Right renal pelvis (tissue), 4 donors: ENCODE measurements at regions not wholly inside any gene's neighbourhood (a gene's known extent, or its start where the extent isn't known, plus 50 kb on each side); places are given as distances from the start of the nearest gene placed in this dataset.

Experiments
- DNase-seq, 4 donors: peaks; one replicate each; pipeline ENCODE4 v3.0.0-alpha.2; 2013; ENCODE audit warnings: low read depth in 4 of 4, low spot score in 3 of 4, missing footprints in 1 of 4

DNA sequence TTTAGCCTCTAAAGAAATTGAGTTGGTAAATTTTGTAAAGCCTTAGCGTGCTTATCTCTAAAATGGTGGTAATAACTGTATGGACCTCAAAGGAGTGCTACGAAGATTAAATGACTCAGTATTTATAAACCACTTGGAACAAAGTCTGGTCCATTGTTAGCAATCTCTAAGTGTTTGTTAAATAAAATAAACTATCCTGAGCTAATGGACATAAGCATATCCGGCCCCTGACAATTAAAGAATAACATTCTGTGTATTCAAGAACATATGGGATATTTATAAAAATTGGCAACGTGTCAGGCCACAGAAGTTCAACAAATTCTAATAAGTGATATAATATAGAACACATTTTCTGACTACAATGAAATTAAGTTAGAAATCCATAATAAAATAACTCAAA lies 71.0 kb downstream of the MYEOV start:
- no peak for DNase-seq

DNA sequence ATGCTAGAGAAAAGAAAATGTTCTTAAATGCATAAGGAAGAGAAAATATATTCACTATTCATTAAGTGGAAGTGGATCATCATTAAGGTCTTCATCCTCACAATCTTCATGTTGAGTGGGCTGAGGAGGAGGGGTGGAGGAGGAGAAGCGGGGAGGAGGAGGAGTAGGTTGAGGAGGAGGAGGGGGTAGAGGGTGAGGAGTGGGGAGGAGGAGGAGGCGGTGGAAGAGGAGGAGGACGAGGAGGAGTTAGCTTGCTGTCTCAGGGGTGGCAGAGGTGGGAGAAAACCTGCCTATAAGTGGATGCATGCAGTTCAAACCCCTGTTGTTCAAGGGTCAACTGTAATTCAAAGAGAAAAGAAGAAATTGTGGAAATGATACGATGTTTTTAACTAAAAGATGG lies 71.6 kb downstream of the MYEOV start:
- no peak for DNase-seq

DNA sequence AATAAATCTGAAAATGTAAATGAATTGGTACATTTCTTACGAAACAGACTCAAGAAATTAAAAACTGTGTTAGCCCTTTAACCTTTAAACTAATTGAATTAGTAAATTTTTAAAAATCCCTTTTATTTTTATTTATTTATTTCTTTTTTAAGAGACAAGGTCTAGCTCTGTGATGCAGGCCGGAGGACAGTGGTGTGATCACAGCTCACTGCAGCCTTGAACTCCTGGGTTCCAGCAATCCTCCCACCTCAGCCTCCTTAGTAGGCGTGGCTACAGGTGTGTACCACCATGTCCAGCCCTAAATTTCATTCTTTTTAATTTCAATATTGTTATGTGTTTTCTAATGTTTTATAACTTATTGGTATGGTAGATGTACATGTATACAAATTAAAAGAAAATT lies 72.6 kb downstream of the MYEOV start:
- no peak for DNase-seq

DNA sequence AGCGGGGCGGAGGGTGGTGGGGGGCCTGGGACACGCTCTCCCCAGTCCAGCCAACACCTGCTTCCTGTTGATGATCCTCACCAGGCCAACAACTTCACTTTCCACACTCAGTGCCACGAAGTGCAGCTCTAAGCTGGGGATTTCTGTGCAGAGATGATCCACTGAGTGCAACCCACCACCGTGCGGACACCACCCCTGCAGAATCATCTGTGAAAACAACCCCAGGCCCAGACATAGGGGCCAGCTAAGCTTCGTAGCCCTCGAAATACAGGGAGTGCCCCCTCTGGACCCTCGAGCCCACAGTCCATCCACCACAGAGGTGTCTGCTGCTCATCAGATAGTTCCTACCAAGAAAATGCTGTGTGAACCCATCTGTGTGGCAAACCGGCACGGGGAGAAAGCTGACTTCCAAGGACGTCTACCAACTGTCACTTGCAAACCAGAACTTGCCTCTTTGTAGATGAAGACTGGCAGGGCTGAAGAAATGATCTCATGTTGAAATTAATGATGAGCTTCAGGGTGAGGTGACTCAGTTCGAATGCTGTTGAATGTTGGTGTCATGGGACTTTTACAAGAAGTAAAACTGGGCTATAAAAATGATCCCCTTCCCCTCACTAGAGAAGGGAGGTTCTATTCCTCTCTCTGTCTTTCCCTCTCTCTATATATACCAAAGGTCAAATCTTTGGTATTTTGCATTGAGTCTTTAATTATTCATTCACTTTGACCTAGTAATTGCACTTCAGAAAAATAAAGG lies 73.4 kb downstream of the MYEOV start:
- no peak for DNase-seq

DNA sequence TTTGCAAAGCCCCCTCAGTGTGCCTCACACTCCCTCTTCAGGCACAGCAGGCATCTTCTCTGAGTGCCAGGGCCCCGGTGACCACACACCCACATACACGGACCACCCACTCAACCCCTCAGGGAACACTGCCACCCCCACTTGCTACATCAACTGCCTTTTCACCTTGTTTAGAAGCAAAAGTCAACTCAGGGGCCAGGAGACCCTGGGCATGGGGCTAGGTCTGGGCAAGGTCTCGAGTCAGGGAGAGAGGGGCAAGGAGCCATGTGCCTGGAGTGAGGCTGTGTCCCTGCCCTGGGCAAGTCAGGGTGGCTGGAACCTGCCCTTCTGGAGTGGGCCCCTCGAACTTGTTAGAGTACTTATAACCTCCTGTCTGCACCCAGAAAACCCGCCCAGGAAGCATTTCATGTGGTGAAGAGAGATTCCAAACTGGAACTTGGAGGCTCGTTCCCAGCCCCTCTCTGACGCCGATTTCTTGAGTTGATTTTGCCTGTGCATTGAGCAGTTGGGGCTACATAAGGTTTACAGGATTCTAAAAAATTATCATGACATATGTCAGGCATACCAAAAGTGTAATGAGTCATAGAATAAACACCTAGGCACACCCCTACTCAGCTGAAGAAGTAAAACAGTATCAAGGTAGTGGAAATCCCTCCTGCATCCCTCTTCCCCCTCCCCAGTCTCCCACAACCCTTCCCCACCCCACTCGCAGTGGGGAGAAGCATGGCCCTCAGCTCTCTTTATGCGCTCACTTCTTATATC lies 74.3 kb downstream of the MYEOV start:
- no peak for DNase-seq

DNA sequence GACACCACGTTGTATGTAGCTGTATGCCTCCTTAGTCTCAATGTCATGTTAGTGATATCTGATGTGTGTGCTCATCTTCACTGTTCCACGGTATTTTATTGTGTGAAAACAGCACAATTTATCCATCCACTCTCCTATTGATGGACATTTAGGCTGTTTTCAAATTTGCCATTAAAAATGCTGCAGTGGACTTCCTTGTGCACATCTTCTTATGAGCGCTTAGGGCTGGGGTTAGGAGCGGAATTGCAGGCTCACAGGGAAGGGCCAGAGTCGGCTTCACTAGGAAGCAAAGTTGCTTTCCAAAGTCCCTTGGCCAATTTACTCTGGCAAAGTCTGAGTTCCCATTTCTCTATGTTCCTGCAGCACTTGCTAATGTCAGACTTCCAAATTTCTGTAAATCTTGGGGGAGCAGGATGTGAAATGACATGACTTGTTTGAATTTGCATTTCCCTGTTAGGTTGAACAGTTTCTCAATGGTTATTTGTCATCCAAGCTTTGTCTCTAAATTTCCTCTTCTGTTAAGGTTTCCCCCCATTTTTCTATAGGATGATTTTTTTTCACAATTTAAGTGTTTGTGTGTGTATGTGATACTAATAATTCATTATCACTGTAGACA lies 75.4 kb downstream of the MYEOV start:
- DNase-seq = no peak

DNA sequence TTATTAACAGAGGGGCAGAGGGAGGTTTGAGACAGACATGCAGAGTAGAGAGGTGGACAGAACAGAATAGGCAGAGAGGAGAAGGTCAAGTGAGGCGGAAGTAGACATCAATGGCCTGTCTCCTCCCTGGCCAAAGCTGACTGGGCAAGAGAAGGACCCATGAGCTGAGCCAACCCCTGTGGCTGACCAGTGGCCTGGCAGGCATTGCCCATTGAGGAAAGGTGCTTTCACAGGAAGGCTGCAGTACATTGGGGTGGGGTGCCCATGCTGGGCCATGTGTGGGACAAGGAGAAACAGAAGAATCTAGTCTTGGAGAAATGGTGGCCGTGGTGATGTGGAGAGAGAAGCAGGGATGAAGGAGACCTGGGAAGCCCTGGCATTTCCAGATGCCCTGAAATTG lies 76.0 kb downstream of the MYEOV start:
- DNase-seq = no peak

DNA sequence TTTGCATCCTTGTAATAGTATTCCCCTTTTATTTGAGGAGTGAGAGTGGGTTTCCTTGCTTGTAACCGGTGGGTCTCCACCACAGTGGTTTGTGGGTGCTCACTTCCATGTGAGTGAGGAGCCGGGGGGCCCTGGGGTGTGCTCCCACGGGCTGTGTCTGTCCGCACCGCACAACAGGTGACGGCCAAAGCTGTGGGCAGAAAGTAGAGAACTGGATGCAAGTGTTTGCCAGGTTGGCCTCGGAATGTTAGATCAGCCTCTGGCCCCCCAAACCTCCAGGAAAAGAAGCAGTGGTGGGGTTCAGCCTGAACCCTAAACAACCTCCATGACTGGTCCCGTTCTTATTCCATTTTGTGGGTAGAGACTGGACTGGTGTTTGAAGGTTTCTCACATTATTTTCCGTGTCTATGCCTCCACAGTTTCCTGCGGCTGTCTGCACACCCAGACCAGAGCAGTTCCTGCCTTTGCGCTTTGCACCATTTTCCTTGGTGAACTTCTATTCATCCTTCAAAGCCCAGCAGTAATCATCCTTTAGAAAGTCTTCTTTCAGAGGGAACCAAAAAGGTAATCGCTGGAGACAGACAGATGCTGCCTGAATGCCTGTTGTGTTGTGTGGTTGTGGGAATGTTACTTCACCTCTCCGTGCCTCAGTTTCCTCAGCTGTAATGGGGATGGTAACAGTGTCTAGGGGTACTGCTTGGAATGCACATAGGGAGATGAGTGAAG lies 77.2 kb downstream of the MYEOV start:
- DNase-seq = no peak

DNA sequence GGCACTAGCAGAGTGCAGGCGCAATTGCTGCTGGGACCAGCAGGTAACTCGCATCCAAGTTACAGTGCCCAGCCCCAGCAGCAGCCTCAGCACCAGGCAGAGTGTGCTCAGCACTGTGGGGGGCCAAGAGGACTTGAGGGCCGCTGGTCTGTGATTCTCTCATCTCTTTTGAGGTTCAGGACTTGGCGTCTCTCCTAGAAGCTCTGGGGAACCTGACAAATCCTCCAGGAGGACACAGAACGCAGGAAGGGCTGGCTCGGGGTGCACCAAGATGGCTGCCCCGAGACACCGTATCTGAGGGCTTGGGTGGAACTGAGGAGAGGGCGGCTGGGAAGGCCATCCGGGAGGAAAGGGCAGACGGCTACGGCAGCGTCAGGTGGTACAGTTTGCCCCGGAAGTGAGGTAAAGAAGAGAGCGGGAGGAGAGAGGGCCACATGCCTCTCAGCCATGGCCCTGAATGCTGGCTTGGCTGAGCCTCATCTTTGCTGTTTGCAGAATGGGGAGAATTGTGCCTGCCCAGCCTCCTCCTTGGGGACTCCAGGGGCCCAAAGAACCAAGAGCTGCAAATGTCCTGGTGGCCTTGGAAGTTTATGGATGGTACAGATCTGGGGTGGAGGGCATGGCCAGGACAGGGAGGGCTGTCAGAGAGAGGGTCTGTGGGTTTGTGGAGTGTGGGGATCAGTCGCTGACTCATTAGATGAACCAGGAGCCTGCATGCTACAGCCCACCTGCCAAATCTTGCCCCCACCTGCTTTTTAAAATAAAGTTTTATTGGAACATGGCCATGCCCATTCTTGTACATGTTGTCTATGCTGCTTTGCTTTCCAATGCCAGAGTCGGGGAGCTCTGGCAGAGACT lies 78.0 kb downstream of the MYEOV start:
- no peak for DNase-seq

DNA sequence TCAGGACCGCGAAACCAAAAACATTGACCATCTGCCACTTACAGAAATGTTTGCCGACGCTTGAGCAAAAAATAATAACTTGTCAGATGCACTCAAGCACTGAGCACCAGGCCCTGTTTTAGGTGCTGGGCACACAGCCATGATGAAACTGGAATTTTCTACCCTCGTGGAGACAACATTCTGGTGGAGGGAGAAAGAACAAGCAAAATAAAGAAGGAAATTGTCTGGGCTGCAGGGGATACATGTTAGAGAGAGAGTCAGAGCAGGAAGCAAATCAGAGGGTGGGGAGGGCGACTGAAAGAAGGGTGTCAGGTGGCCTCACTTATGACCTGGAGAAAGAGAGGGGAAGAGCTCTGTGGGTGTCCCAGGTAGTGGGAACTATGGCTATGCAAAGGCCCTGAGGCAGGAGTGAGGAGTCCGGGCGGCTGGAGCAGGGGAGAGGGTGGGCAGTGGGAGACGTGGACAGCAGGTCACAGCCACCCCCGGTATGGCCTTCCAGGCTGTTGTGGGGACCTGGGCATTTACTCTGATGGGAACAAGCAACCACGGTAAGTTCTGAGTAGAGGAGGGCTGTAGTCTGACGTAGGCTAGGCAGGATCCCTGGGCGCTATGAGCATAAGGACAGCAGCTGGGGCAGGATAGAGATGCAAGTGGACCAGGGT lies 78.8 kb downstream of the MYEOV start:
- no peak for DNase-seq

DNA sequence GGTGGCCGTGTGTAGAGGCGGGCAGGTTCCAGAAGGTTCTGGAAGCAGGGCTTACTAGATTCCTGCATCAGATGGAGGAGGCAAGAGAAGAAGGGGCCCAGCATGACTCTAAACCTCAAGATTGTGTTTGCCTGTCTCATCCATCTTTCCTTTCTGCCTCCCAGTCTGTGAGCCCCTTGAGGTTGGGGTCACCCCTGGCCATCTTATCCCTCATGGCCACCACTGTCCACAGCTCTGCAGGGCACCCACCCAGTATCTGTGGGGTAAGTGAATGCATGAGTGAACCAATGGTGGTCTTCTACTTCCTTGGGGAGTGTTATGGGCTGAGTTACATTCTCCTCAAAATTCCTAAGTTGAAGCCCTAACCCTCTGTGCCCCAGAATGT lies 79.3 kb downstream of the MYEOV start:
- no peak for DNase-seq

DNA sequence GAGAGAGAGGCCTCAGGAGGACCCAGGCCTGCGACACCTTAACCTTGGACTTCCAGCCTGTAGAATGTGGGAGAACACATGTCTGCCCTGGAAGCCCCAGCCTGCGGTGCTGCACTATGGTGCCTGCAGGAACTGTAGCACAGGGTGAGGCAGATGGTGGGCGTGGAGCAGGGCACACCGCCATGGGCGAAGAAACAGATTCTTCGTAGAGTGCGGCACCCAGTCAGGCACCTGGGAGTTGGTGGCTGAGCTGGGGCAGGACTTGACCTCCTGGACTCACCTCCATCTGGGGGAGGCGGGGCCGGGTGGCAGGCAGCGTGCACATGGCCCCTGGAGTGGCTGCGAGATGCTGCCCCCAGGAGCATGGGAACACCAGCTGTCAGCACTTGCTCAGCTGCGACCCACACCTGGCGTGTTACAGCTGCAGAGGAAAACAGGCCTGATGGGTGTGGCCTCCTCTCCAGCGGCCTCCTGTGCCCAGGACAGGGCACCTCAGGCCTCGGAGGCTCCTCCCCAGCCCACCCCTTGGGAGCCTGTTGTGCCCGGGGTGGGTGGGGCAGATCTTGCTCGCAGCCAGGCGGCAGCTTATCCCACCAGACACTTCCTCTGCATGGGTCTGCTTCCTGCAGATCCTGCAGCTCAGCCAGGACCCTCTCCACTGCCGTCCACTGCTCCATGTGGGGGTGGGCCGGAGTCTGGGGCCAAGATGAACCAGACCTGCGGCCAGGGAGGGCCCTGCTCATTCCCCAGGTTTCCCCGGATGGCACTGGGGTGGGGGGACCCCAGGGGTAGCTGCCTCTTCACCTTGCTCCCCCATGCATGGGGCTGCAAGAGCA lies 80.4 kb downstream of the MYEOV start:
- DNase-seq = no peak

DNA sequence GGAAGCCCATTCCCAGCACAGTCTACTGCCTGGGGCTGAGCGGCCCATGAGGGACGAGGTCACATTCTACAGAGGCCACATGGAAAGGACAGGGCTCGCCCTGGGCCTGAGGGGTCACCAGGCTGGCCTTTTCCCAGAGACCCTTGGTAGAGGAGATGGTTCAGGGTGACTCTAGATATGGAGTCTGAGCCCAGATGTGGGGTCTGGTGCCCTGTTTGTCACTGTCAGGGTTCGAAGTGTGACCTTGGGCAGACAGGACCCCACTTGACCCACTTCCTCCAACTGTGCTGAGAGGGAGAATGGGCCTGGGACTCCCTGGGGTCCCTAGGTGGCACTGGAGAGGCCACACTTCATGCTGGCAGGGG lies 81.0 kb downstream of the MYEOV start:
- DNase-seq = no peak

DNA sequence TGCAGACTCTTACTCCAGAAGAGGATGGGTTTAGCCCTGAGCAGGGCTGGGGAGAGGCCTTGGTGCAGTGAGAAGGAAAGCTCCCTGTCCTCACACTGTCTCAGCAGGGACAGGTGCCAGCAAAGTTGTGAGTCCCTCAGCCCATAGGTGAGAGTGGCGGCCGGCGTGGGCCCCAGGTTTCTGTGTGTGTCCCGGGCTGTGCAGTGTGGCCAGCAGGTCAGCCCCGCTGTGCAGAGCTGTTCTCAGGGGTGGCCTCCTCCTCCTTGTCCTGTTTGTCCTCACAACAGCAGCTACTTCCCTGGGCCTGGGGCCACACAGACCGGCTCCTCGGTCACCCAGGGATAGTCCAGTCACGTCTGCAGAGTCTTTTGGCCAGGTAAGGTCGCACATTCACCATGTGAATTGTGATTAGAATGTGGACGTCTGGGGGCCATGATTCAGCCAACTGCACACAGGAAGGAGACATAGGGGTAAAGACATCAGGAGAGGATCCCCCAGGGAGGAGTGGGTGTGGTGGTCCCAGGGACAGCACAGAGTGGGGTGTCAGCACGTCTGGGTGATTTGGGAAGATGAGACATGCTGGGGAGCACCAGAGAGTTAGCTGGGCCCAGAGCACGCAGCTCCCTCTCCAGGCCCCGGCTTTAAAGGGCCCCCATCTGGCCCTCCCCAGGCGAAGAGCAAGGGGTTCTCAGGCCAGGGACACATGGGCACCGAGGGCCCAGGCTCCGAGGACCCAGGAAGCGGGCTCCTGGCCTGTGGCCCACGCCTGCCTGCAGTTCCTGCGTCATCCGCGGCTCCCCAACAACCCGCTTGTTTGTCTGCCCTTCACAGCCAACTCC lies 81.6 kb downstream of the MYEOV start:
- DNase-seq = no peak

DNA sequence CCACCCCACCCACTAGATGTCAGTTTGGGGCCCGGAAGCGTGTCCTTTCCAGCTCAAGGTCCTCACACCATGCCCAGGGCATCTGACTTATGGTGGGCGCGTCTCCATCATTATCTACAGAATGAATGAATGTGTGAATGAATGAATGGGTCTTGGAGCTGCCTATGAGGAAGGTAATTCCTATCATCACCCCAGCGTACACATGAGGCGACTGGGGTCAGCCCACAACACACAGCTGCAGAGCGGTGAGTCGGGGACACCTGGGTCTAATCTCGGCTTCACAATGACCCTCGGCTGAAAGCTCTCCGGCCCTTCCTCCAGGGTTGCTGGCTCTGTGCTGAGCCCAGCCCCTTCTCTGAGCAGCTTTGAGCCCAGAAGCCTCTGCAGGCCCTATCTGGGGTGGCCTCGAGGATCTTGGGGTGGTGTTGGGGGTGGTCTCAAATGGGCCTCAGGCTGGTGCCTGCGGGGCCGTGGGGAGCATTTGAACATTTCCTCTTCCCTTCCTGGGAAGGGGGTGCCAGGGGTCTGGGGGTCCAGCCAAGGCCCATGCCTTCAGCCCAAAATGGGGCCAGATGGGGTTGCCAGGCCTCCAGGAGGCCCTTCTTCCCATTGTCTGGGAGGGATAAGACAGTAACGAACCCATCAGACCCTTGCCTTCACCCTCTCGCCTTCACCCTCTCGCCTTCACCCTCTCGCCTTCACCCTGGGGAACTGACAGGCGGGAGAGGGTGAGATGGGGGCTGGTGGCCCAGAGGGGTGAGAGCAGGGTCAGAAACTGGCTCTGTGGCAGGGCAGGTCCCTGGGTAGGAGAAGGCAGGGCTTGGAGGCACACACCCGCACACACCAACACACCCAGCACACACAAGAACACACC lies 82.4 kb downstream of the MYEOV start:
- no peak for DNase-seq

DNA sequence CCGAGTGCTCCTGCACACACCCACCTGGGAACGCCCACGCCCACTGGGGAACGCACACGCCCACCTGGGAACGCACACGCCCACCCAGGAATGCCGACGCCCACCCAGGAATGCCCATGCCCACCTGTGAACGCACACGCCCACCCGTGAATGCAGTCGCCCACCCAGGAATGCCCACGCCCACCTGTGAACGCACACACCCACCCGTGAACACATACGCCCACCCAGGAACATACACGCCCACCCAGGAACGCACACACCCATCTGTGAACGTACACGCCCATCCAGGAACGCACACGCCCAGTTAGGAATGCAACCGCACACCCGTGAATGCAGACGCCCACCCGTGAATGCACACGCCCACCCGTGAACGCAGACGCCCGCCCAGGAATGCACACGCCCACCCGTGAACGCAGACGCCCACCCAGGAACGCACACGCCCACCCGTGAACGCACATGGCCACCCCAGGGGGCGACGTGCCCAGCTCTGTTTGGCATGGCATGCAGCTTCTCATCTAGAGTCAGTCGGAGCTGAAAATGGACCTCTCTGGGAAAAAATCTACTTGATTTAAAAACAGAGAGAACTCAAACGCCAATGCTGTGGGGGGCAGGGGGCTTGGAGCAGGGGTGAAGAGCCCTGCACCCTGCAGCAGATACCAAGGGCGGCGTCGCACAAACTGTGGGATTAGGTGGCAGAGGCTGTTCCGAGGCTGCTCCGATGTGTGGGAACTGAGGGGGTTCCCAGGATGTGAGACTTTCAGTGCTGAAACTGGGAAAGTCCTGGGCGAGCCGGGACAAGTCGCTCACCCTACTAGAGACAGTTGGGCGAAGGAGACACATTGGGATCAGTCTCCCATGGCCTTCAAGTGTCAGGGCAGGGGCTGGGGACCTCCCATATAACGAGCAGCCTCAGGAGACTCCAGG lies 83.3 kb downstream of the MYEOV start:
- DNase-seq = no peak
